ENCODE measurements at regions not wholly inside any gene's neighbourhood (a gene's known extent, or its start where the extent isn't known, plus 50 kb on each side); places are given as distances from the start of the nearest gene placed in this dataset.

DNA sequence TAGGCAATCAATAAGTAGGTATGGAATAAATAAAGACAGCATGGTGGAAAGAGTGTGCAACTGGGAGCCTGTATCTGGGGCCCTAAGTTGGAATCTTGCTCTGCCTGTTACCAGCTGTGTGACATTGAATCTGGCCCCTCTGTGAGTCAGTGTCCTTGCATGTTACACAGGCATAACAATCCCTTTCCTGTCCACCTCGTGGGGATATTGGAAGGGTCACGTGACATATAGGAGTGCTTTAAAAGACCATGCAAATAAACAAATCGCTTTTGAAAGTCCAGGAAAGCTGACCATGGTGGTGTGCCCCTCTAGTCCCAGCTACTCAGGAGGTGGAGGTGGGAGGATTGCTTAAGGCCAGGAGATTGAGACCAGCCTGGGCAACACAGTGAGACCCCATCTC, 51.1 kb upstream of the VRK1 start:
- no peak for TF ChIP-seq CTCF (IDR thresholded peaks at IDR 0.05)
- no peak for TF ChIP-seq POLR2A (IDR thresholded peaks at IDR 0.05)
